GM21737 (cell line): ENCODE measurements at regions not wholly inside any gene's neighbourhood (a gene's known extent, or its start where the extent isn't known, plus 50 kb on each side); places are given as distances from the start of the nearest gene placed in this dataset.

Experiments
- ATAC-seq: cut with Tn5 transposase; IDR thresholded peaks from one replicate; pipeline ENCODE4 v1.9.1; 2021; ENCODE audit warnings: mild to moderate bottlenecking, moderate library complexity; ENCODE audit not compliant: unreplicated experiment

DNA sequence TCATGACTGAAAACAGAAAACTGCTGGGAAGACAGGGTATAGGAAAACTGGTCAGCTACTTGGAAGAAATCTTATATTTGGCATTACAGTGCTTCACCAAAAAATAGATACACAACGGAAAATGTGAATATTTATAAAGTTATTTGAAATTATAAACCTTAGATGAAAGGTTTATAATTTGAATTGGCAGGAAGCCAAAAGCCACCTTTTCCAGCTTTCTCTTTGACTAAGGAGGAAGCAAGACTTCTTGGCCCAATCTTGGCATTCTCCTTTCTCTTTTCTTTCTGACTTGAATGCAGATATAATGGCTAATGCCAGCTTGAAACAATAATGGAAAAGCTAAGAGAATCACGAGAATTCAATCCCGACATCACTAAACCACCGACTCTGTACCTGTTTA is 196.5 kb upstream of the PIK3C3 start:
- no peak for ATAC-seq

DNA sequence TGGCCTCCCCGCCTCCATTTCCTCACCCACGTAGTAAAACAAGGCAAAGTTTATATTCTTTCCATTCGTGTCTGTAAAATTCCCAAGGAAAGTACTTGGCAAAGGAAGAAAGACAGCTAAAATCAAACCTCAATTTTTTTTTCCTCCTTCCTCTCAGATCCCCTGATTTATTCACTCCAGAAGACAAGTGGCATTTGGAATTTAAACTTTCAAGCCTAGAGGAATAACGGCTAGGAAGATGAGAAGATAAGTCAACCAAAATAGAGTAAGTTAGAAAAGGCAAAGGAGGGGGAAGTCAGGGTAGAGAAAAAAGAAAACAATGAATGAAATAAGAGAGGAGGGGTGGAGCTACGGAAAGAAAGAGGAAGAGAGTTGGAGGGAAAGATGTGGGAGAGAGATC is 198.9 kb upstream of the PIK3C3 start:
- no peak for ATAC-seq

DNA sequence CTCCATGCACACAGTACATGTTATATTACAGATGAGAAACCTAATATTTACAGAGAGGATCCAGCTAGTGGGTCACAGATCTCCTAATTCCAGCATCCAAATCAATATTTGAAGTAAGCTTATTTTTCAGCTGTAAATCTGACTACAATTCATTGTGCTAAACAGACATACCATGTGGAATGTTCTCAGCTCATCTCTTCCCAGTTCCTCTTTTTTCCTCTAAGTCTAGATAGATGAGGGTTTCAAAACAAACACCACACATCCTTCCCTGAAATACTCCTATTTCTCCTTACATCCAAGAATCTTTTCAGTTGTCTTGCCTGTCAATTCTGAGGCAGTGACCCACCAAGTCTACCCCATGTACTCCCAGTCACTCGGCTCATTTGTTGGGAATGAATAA is 200.7 kb upstream of the PIK3C3 start:
- ATAC-seq = no peak

DNA sequence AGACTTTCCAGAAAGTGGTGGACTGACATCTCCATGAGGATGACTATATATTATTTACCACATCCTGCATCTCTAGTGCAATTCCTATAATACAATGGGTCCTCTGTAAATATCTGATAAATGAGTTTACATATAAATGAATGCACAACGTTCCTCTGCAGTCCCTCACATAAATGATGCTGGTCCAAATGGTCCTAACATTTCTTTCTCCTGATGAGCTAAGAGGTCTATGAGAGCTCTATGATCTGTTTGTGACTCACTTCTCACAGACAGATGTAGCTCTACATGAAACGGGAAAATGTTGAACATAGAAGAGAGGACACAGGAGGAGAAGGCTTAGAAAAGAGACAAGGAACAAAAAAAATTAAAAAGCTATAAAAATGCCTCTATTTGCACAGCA is 201.2 kb upstream of the PIK3C3 start:
- ATAC-seq = no peak

DNA sequence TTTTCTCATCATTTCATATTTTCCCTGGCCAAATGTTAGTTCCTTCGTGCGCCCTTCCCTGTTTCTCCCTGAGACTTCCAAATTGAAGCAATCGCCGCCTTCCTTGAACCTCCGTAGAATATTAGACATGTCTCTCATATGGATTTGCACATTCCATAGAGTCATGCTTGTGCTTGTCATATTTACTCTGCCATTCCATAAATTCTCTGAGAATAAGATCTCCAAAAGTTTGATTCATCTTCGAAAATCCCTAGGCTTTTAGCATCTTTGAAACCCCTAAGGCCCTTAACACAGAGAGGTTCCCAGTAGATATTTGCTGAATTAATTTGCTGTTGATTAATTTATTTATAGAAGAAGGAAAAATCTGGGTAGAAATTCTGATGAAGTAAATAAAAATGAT is 202.2 kb upstream of the PIK3C3 start:
- no peak for ATAC-seq

DNA sequence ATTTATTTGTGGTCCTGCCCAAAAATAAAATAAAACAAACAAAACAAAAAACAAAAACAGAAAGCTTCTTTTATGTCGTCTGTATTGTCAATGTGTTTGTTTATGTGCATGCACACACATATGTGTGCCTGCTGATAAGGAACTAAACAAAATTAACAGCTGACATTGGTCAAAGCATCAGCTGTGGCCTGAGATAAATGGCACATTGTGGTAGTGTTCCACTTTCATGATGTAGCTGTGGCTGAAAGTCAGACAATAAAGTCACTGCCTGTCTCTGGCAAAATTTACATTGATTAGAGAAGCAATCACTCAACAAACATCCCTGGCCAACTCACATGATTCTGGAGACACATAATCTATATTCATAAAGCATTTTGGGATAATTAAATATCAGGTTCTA is 203.4 kb upstream of the PIK3C3 start:
- no peak for ATAC-seq

DNA sequence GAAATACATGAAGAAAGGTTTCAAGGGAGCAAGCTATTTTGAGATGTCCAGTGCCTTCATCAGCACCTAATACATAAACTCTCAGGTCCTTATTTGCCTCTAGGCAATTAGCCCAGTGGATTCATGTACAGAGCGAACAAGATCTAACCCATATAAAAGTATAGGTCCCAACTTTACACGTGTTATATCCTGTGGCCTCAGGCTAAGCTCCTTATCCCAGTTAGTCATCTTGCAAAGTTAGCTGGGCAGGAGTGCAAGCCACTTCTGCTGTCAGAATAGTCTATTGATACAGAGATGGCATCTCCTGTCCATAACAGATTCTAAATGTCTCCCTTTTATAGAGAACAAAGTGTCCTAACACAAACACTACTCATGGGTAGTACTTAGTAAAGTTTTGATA is 203.9 kb upstream of the PIK3C3 start:
- no peak for ATAC-seq

DNA sequence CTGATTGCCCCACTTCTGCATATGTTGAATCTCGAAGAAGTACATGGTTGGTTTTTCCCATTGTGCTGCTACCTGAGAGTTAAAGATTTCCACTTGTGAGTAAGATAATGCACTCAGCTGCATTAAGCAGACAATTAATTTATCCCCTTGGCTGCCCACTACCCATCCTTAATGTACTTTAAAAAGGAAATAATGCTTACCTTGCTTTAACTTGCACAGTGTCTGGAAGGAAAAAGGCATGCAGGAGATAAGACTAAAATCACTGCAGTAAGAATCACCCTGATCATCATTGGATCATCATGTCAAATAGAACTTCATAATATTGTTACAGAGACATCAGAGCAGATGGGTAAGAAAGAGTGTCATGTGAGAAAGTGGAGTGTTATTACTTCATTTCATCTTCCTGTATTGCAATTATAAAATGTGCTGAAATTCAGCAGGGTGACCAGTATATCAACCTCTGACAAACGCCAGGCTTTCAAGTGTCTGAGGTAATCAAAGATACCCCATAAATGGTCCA is 207.3 kb upstream of the PIK3C3 start:
- no peak for ATAC-seq

DNA sequence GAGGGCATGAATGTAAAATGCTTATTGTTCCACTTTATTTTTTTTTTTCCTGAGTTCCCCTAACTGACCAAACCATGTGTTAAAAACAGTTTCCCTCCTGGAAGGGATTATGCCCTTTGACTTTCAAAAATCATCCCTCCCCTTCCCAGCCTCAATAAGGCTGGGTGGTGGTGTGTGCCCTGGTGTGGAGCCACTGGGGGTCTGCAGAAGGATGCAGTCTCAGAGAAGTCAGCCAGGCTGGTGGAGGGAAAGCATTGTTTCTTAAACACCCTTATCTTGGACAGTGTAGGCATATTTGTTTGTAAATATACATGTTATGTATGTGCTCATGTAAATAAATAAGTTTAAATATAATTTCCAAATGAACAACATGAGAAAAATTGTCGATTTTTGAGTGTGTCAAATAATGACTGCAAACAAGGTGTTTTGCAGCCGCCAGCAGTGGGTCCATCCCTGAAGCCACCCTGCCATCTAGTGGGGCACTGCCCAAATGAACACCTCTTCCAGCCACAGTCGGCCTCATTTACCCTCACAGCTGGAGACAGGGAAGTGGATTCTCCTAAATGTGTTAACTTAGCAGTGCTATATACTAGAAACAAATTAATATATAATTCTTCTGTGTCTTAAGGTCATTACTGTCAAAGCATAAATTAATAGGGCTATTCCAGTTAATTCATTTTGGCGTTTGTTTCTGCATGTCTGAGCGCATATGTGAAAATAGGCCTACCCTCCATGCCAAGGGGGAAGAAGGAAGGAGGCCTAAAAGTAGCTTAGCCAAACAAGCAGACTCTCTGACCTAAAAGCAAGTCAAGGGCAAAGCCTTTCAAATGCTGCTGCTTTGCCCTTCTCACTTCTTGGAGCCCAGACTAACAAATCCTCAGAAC is 209.6 kb upstream of the PIK3C3 start:
- no peak for ATAC-seq

DNA sequence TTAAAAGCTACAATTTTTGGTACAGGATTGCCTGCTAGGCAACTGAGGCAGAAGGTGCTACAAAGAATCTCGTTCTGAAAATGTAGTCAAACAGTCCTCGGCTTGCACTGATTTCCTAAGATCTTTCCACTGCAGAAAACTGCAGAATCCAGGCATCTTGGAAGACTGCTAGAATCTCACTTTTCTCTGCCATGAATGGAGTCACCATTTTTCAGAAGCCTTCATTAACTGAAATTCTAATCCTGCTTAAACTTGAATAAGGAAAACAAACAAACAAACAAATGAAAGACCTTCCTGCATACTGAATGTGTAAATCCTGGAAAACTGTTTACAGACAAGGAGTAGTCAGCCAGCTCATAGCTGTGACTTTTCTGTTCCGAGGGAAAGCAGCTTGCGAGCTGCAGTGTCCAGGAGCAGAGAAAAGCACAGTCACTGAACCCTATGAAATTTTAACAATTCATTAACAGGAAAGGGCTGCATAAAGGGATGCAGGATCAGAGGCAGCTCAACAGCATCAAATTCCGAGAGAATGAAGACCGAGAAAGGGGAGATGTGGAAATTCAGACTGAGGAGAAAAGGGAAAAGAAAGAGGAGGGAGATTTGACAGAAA is 210.5 kb upstream of the PIK3C3 start:
- no peak for ATAC-seq

DNA sequence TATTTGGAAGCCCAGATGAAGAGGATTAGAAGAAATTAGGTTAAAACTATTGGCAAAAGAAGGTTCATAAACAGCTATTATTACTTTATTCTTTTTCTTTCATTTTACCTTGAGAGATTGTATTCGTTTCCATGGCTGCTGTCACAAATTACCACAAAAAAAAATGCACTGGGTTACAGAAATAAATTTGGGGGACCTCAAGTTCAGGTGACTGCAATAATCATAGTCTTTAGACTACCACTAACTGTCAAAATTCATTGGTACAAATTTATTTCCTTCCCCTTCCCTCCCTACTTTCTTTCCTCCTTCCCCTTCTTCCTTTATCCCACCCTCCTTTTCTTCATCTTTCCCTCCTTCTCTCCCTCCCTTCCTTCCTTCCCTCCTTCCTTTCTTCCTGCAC is 217.8 kb upstream of the PIK3C3 start:
- ATAC-seq = no peak

DNA sequence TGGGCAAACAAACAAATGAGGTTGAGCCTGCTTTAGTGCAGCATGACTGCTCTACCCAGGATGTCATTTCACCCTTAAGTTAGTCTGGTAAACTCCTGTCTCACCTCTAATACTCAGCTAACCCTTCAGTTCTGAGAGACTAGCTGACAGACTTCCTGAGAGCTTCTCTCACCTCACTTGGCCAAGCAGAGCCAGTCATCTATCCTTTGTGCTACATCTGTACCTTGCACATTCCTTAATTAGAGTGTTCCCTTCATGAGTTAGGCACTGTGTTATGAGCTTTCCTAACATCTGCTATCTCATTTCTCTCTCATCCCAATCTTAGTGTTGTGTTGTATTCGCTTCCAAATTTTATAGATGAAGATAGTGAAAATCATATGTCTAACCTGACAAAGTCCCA is 220.1 kb upstream of the PIK3C3 start:
- no peak for ATAC-seq

DNA sequence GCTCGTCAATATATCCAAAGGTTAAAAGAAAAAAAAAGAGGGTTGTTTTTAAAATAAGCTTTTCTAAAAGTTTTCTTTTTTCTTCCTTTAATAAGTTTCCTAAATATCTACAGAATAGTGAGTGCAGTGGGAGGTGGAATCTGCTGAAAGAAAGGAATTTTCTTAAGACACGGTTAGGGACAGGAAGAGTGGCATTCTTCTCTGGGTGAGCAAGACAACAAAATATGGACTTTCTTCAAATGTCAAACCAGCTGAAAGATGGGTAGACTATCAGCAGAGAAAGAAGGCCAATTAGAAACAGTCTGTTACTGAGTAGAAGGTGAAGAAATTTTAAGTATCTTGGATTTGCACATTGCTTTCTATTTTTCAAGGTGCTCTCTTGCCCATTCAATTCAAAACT is 222.7 kb upstream of the PIK3C3 start:
- no peak for ATAC-seq

DNA sequence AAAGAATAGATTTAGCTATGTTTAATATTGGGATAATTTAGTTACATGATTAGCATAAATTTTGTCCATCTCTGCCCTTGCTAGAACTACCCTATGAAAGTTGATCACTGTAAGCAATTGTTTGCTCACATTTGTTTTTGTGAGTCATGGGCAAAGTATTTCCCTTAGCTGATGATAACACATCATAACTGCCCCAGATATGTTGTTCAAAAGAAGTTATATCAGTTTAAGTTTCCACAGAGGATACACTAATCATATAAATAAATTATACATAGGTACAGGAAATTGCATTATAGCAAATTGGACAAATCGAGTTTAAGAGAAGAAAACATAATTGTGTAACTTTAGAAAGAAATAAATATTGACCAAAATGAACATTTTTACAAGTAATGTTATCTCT is 223.2 kb upstream of the PIK3C3 start:
- ATAC-seq = no peak

DNA sequence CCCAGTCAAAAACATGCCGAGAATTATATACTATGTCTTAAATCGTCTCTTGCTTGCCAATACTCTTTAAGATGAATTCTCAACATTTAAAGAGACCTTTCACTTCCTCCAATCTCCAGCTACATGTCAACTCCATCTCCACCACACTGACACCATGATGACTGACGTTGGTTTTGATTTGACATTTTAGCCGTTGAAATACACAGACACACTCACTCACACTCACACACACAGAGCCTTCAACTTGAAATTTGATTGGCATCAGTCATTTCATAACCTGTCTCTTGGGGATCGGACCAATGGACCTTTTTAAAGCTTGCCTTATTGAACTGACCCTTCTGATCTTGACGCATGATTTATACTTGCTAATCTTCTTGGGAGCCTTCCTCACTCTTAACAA is 230.8 kb upstream of the PIK3C3 start:
- ATAC-seq = no peak

DNA sequence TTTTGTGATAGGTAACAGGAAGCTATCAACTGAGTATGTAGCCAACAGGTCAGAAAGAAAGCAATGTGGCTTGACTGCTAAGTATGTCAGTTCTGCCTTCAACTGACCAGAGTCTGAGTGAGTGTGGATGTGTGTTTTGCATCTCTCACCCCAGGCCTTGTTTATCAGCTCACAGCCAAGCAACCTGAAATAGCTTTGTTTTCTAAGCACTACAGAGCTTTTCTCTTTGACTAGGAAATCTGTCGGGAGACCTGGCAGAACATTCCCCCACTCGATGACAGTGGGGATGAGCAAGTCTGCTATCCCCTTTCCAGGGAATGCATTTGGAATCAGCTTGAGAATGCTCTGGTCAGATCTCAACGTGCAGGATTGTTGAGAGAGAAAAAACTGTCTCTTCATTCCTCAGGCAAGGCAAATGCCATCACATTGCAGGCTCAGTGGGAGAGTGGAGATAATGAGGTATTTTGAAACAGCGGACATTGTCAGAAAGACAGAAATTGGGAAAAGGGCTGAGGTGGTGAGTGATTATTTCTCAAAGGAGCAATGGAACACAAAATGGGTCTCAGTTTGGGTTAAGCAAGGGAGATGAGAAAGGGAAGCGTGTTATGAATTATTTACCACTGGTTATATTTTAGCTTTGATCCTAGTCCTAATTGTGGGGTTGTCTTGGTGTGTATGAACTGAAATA is 233.8 kb upstream of the PIK3C3 start:
- no peak for ATAC-seq

DNA sequence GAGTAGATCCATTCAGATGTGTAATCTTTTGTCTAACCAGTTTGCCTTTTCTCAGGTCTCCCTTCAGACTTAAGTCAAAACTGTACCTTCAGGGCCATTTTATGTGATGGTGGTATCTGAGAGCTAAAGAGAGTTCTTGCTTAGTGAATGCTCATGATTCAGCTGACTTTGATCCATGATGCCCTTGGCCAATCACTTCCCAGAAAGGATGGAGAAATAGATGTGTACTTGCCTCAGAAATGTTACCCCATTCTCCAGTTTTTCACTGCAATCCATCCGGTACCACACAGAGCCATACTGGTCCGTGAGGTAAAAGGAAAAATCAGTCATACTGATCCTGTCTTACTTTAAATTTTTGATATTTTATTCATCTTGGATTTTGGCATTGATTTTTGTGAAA is 234.8 kb upstream of the PIK3C3 start:
- no peak for ATAC-seq

DNA sequence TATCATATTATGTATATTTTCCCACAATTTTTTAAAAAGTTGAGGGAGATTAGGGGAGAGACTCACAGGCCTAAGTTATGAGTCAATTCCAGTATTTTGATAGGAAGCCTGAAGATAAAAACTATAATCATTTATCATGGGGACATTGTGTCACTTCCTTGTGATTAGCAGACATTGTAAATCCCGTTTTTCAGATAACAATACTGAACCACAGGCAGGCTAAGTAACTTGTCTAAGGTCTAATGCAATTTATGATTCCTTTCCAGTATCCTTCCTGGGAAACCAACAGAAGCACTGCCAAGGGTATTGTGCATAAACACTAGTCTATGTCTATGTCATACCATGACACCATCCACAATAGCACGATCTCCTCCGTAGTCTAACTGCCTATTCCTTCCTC is 235.2 kb upstream of the PIK3C3 start:
- no peak for ATAC-seq

DNA sequence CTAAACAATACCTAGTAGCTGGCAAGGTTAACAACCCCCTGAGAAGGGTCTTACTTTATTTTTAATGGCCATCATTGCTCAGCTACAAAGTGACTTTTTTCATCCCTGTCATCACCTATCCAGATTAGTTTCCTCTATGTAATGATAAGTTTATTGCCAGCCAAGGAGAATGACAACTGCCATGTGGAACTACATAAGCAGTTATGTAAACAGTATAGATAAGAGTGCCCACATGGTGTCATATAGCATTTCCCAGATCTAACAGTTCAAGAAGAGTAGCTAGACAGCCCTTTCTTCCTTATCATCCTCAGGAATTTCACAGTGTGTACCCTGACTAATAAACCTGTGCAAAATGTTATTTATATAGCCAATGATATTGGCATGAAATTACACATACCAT is 240.2 kb upstream of the PIK3C3 start:
- ATAC-seq = no peak

DNA sequence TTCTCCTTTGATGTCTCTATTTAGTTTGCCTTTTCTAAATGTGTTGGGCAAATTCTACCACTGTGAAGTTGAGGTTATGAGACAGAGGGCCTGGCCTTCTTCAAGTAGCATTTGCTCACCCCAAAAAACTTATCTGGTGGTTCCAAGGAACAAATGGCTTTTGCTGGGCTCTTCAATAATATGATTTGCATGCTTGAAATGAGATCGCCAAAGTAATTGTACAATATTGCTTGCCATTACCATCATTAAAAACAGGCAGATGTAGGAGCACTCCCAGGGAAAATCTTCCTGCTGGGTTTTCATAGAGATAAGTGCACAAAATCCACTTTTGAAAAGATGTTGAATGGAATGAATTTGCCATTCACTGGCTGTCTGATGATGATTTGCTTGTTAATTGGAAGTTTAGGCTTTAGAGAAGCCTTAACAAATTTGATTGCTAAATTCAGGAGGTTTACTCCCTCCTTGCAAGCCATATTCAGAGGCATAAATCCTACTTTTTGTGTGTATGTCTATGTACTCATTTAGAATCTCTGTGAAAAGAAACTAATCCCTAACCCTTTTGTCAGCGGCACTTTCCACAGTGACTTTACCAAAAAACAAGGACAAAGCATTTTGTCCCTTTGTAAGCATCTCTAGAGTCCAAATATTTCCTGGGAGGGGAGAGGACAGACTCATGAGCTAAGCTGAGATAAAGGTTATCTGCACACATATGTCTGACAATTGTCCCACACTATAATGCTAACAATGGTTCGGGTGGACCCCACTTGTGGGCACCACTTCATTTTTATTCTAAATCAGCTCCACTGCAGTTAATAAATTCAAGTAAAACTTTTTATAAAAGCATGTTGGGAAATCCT is 240.8 kb upstream of the PIK3C3 start:
- no peak for ATAC-seq

DNA sequence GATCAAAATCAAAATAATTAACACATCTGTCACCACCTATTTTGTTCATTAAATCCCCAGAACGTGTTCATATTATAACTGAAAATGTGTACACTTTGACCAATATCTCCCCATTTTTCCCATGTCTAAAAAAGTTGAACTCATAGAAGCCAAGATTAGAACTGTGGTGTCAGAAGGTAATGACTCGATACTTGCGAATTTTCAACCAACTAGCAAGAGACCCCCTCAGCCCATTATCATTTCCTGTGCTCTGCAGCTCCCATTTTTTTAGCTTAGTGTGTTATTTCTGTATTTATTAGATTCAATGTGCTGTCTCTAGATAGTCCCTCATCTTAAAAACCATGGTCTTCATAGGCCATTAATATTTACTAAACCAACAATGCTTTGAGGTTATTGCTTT is 248.7 kb upstream of the PIK3C3 start:
- ATAC-seq = no peak
